Spleen (tissue), 7 donors: ENCODE measurements at regions not wholly inside any gene's neighbourhood (a gene's known extent, or its start where the extent isn't known, plus 50 kb on each side); places are given as distances from the start of the nearest gene placed in this dataset.

Experiments used
- POLR2A ChIP-seq, 3 donors: fragments of 450-650 bp; IDR thresholded peaks; one replicate each; pipeline ENCODE4 v1.5.1; 2017; ENCODE audit warnings: antibody characterized with exemption in 3 of 3, mild to moderate bottlenecking in 1 of 3
- TF ChIP-seq, protein P1 (sequence below), 11 experiments: fragments of 200-600 bp in 7 of 11; fragments of 450-650 bp in 4 of 11; sonication (generic) in 4 of 11; IDR thresholded peaks in 8 of 11; conservative IDR thresholded peaks in 3 of 11; 1 replicate in 7 of 11; 2 replicates in 4 of 11; pipeline versions ENCODE4 v1.4.0 to v1.8.0; 2016 to 2021; ENCODE audit warnings: antibody characterized with exemption in 11 of 11, inconsistent platforms in 4 of 11, mild to moderate bottlenecking in 1 of 11
- donor health status: DM: no; HTN: no; CAD: no; lungs with moderate emphysema.
- donor health status: DM: no; HTN: no; CAD: no.
- donor health status: DM: no; HTN: no; CAD: no.

GRCh38 chr2:240199133-240199870, 58.8 kb upstream of the OTOS start:
- TF ChIP-seq, protein P1, sequence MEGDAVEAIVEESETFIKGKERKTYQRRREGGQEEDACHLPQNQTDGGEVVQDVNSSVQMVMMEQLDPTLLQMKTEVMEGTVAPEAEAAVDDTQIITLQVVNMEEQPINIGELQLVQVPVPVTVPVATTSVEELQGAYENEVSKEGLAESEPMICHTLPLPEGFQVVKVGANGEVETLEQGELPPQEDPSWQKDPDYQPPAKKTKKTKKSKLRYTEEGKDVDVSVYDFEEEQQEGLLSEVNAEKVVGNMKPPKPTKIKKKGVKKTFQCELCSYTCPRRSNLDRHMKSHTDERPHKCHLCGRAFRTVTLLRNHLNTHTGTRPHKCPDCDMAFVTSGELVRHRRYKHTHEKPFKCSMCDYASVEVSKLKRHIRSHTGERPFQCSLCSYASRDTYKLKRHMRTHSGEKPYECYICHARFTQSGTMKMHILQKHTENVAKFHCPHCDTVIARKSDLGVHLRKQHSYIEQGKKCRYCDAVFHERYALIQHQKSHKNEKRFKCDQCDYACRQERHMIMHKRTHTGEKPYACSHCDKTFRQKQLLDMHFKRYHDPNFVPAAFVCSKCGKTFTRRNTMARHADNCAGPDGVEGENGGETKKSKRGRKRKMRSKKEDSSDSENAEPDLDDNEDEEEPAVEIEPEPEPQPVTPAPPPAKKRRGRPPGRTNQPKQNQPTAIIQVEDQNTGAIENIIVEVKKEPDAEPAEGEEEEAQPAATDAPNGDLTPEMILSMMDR (IDR thresholded peaks at IDR 0.05 in 8 of 11, conservative IDR thresholded peaks at IDR 0.05 in 3 of 11), result no peak
- TF ChIP-seq POLR2A (IDR thresholded peaks at IDR 0.05), result no peak
